ENCODE measurements at regions not wholly inside any gene's neighbourhood (a gene's known extent, or its start where the extent isn't known, plus 50 kb on each side); places are given as distances from the start of the nearest gene placed in this dataset.

DNA sequence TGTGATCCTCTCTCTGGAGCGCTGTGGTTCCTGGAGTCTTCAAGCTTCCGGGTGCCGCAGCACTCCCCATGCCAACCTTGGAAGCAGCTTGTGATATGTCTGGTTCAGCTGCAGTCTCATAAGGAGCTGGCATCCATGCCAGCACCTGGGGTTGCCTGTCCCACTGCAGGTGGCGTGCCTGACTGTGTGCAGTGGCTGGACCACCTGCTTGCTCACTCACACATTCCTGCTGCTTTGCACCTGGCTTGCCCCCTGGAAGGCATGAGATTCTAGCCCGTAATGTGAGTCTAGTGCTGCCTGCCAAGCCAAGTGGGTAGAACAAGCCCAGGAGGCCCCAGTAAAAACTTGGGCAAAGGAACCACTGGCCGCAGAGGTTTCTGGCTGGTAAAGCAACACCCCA is 687.2 kb upstream of the AADAT start:
- no peak overlapping the region for H3K9ac ChIP-seq
- no peaks in the 10 kb centered on the region for H3K9me2 ChIP-seq (ENCODE audit: insufficient read depth)
- in situ Hi-C loops (cut with MboI) = no loop called here
- no peaks in the 10 kb centered on the region for H3K36me3 ChIP-seq (ENCODE audit: low read depth)
- H3K4me3 ChIP-seq = no peak overlapping the region
- no peaks in the 10 kb centered on the region for H4K20me1 ChIP-seq (ENCODE audit: insufficient read depth)
- no peak overlapping the region for H2AFZ ChIP-seq
- H3K27me3 ChIP-seq (replicated peaks; ENCODE audit: insufficient read depth) = no peaks in the 10 kb centered on the region
- no peak overlapping the region for H3K27ac ChIP-seq
- no peaks in the 10 kb centered on the region for H3F3A ChIP-seq (ENCODE audit: insufficient read depth)
- no peak overlapping the region for H3K4me2 ChIP-seq (ENCODE audit: unreplicated experiment)
- TF ChIP-seq EZH2phosphoT487 (IDR thresholded peaks at IDR 0.05; ENCODE audit: insufficient read depth, low read depth) (no peak), EZH2 (IDR thresholded peaks at IDR 0.05; ENCODE audit: insufficient read depth, poor library complexity, severe bottlenecking) (no peak)
- H3K4me1 ChIP-seq (ENCODE audit: insufficient read depth) = no peaks in the 10 kb centered on the region
- H3K9me3 ChIP-seq (ENCODE audit: low read depth) = no peaks in the 10 kb centered on the region
- H3K79me2 ChIP-seq (ENCODE audit: insufficient read depth) = no peaks in the 10 kb centered on the region
- DNase-seq = no peak
- 37% methylated on average over 6 of the region's 6 CpGs for WGBS, 2 experiments (ENCODE audit: low coverage in 1 of 2, low lambda C conversion rate in 2 of 2, missing lambda C conversion rate in 2 of 2)

DNA sequence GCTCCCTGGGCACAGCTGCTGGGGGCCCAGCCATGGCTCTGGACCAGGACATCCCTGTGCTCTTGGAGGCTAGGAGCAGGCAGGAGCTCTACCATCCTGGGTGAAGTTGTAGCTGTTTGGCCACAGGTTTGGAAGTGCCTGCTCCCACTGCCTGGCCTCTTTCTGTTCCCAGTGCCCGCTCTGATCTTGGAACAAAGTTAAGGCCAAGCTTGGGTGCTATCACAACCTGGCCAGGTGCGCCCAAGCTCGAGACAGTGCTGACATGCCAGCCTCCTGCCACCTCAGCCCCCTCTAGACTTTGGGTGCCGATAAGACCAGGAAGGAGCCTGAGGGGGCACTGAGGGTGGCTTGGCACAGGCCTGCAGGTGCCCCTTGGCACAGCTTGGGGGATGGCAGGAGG is 686.1 kb upstream of the AADAT start:
- in situ Hi-C loops (cut with MboI) = no loop called here
- H3K4me2 ChIP-seq (ENCODE audit: unreplicated experiment) = no peak overlapping the region
- no peaks in the 10 kb centered on the region for H3F3A ChIP-seq (ENCODE audit: insufficient read depth)
- H3K9me2 ChIP-seq (ENCODE audit: insufficient read depth) = no peaks in the 10 kb centered on the region
- no peak for TF ChIP-seq EZH2phosphoT487 (IDR thresholded peaks at IDR 0.05; ENCODE audit: insufficient read depth, low read depth)
- TF ChIP-seq EZH2 (IDR thresholded peaks at IDR 0.05; ENCODE audit: insufficient read depth, poor library complexity, severe bottlenecking) = no peak
- H3K36me3 ChIP-seq (ENCODE audit: low read depth) = no peaks in the 10 kb centered on the region
- no peaks in the 10 kb centered on the region for H3K9me3 ChIP-seq (ENCODE audit: low read depth)
- no peak overlapping the region for H3K9ac ChIP-seq
- H4K20me1 ChIP-seq (ENCODE audit: insufficient read depth) = no peaks in the 10 kb centered on the region
- H2AFZ ChIP-seq = no peak overlapping the region
- no peaks in the 10 kb centered on the region for H3K79me2 ChIP-seq (ENCODE audit: insufficient read depth)
- no peak overlapping the region for H3K4me3 ChIP-seq
- H3K27me3 ChIP-seq (replicated peaks; ENCODE audit: insufficient read depth) = no peaks in the 10 kb centered on the region
- no peak overlapping the region for H3K27ac ChIP-seq
- H3K4me1 ChIP-seq (ENCODE audit: insufficient read depth) = no peaks in the 10 kb centered on the region
- DNase-seq = no peak
- 7 to 32% methylated on average over 4 of the region's 4 CpGs for WGBS, 2 experiments (ENCODE audit: low coverage in 1 of 2, low lambda C conversion rate in 2 of 2, missing lambda C conversion rate in 2 of 2)

DNA sequence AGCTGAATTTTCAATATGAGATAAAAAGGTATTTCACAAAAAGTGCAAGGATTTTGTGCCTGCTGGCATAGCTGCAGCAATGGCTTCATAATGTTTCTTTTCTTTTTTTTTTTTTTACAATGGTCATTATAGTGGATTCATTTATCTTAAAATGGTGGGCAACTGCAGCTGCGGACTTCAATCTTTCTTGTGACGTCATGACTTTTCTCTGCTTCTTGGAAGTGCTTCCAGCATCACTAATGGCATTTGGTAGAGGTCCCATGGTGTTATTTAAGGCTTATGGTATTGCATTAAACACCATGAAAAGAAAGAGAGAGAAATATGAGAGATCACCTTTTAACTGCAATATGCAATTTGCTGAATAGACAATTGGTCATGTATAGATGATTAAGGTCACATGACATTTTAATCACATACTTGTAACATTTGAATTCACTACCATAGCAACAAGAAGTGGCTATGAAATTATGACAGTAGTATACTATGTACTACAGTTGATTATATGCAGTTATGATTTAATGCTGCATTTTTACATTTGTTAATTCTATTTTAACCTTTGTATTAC is 684.0 kb upstream of the AADAT start:
- Histone ChIP-seq H4K20me1 (ENCODE audit: insufficient read depth) (no peaks in the 10 kb centered on the region), H3K4me2 (ENCODE audit: unreplicated experiment) (no peak overlapping the region), H3K27me3 (replicated peaks; ENCODE audit: insufficient read depth) (no peaks in the 10 kb centered on the region), H3F3A (ENCODE audit: insufficient read depth) (no peaks in the 10 kb centered on the region), H3K4me1 (ENCODE audit: insufficient read depth) (no peaks in the 10 kb centered on the region), H3K4me3 (no peak overlapping the region), H3K36me3 (ENCODE audit: low read depth) (no peaks in the 10 kb centered on the region), H3K27ac (no peak overlapping the region), H2AFZ (no peak overlapping the region), H3K9me2 (ENCODE audit: insufficient read depth) (no peaks in the 10 kb centered on the region), H3K9me3 (ENCODE audit: low read depth) (no peaks in the 10 kb centered on the region), H3K9ac (no peak overlapping the region), H3K79me2 (ENCODE audit: insufficient read depth) (no peaks in the 10 kb centered on the region)
- WGBS, 2 experiments (ENCODE audit: low coverage in 1 of 2, low lambda C conversion rate in 2 of 2, missing lambda C conversion rate in 2 of 2) = 5 to 12% methylated on average over 2 of the region's 2 CpGs
- in situ Hi-C loops (cut with MboI) = no loop called here
- no peak for DNase-seq
- no peak for TF ChIP-seq EZH2phosphoT487 (IDR thresholded peaks at IDR 0.05; ENCODE audit: insufficient read depth, low read depth)
- no peak for TF ChIP-seq EZH2 (IDR thresholded peaks at IDR 0.05; ENCODE audit: insufficient read depth, poor library complexity, severe bottlenecking)

DNA sequence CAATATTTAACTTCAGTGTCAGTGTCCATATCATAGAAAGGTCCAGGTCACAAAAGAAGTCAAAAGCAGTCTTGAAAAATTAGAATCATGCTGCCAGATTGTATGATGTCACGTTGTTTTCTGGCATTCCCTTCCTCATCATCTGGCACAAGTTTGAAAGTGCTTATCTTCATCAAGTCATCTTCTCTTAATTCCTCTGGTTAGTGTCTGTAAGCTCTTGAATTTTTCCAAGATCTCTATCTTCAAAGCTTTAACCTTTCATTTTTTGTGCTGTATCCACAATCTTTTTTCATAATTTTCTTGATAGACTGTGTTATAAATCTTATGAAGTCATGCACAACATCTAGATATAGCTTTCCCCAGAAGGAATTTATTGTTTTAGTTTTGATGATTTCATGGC is 682.7 kb upstream of the AADAT start:
- H3K4me1 ChIP-seq (ENCODE audit: insufficient read depth) = no peaks in the 10 kb centered on the region
- WGBS, 2 experiments (ENCODE audit: low coverage in 1 of 2, low lambda C conversion rate in 2 of 2, missing lambda C conversion rate in 2 of 2) = 0% methylated on average over 1 of the region's 1 CpG
- in situ Hi-C loops (cut with MboI) = no loop called here
- H3K27me3 ChIP-seq (replicated peaks; ENCODE audit: insufficient read depth) = no peaks in the 10 kb centered on the region
- H3K9me2 ChIP-seq (ENCODE audit: insufficient read depth) = no peaks in the 10 kb centered on the region
- no peak overlapping the region for H3K4me3 ChIP-seq
- H3K4me2 ChIP-seq (ENCODE audit: unreplicated experiment) = no peak overlapping the region
- H3K79me2 ChIP-seq (ENCODE audit: insufficient read depth) = no peaks in the 10 kb centered on the region
- H3K27ac ChIP-seq = no peak overlapping the region
- H2AFZ ChIP-seq = no peak overlapping the region
- DNase-seq = no peak
- no peaks in the 10 kb centered on the region for H3F3A ChIP-seq (ENCODE audit: insufficient read depth)
- no peak overlapping the region for H3K9ac ChIP-seq
- TF ChIP-seq EZH2phosphoT487 (IDR thresholded peaks at IDR 0.05; ENCODE audit: insufficient read depth, low read depth) = no peak
- TF ChIP-seq EZH2 (IDR thresholded peaks at IDR 0.05; ENCODE audit: insufficient read depth, poor library complexity, severe bottlenecking) = no peak
- H3K36me3 ChIP-seq (ENCODE audit: low read depth) = no peaks in the 10 kb centered on the region
- no peaks in the 10 kb centered on the region for H4K20me1 ChIP-seq (ENCODE audit: insufficient read depth)
- H3K9me3 ChIP-seq (ENCODE audit: low read depth) = no peaks in the 10 kb centered on the region

DNA sequence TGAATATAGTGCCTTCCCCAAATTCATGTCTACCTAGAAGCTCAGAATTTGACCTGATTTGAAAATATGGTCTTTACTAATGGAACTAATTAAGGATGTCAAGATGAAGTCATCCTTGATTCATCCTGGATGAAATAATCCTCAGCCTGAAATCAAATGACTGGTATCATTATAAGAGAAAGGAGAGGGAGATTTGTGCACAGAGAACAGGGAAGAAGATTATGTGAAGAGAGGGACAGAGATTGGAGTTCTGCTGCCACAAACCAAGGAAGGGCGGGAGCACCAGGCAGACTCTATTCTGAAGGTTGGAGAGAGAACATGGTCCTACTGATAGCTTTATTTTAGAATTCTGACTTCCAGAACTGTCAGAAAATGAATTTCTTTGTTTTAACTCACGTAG is 680.9 kb upstream of the AADAT start:
- WGBS, 2 experiments (ENCODE audit: low coverage in 1 of 2, low lambda C conversion rate in 2 of 2, missing lambda C conversion rate in 2 of 2) = 5 to 9% methylated on average over 2 of the region's 2 CpGs
- TF ChIP-seq EZH2phosphoT487 (IDR thresholded peaks at IDR 0.05; ENCODE audit: insufficient read depth, low read depth) = no peak
- no peak for TF ChIP-seq EZH2 (IDR thresholded peaks at IDR 0.05; ENCODE audit: insufficient read depth, poor library complexity, severe bottlenecking)
- no peaks in the 10 kb centered on the region for H3F3A ChIP-seq (ENCODE audit: insufficient read depth)
- H3K4me1 ChIP-seq (ENCODE audit: insufficient read depth) = no peaks in the 10 kb centered on the region
- no peak overlapping the region for H3K4me3 ChIP-seq
- DNase-seq = no peak
- H3K9ac ChIP-seq = no peak overlapping the region
- no peaks in the 10 kb centered on the region for H3K9me2 ChIP-seq (ENCODE audit: insufficient read depth)
- H3K27ac ChIP-seq = no peak overlapping the region
- H3K9me3 ChIP-seq (ENCODE audit: low read depth) = no peaks in the 10 kb centered on the region
- H2AFZ ChIP-seq = no peak overlapping the region
- no peaks in the 10 kb centered on the region for H3K79me2 ChIP-seq (ENCODE audit: insufficient read depth)
- H3K27me3 ChIP-seq (replicated peaks; ENCODE audit: insufficient read depth) = no peaks in the 10 kb centered on the region
- in situ Hi-C loops (cut with MboI) = no loop called here
- H3K36me3 ChIP-seq (ENCODE audit: low read depth) = no peaks in the 10 kb centered on the region
- no peak overlapping the region for H3K4me2 ChIP-seq (ENCODE audit: unreplicated experiment)
- no peaks in the 10 kb centered on the region for H4K20me1 ChIP-seq (ENCODE audit: insufficient read depth)

All from GM23248 (cell line).